ENCODE measurements at regions not wholly inside any gene's neighbourhood (a gene's known extent, or its start where the extent isn't known, plus 50 kb on each side); places are given as distances from the start of the nearest gene placed in this dataset.
"Not testable (repeated sequence)": the region's sequence is repeated elsewhere in the genome, so short reads cannot be mapped to it uniquely, and the experiment has no call there.

DNA sequence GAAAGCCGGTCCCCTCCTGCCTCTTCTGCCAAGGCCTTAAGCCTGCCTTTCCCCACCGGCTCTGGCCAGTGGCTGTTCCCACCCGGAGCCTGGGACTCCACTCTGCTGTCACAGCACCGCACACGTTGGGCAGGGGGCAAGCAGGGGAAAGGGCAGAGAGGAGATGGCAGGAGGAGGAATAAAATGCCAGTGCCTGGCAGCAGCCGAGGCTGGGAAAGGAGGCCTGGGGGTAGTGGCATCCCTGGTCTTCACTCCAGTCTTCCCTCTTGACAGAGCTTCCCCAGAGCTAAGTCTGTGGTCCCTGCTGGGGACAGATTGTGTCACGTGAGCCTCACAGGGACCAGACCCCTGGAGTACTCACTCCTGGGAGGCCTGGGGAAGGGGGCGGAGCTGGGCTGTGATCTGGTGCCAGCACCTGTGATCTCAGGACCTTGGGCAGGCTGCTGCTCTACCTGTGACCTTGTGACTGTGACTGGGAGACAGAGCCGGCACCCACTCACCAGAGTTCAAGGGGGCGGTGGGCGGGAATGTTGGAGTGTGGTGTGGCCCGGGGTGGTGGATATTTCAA is 97.2 kb upstream of the GSE1 start:
- H3K27me3 ChIP-seq (ENCODE audit: control insufficient read depth, insufficient read depth, low read length): no peaks in the 10 kb centered on the region
- no CpG with 5 or more reads among the region's 12 CpGs for WGBS (ENCODE audit: insufficient coverage, insufficient read length)
- DNase-seq (ENCODE audit: low read depth, low spot score): no peak
- H3K27ac ChIP-seq (ENCODE audit: low read length): no peak overlapping the region
- H3K4me1 ChIP-seq (ENCODE audit: control insufficient read depth, insufficient read depth, low read length): peaks cover 4% of the 10 kb centered on the region
- H3K36me3 ChIP-seq (ENCODE audit: control insufficient read depth, insufficient read depth, low read length): no peaks in the 10 kb centered on the region; the same call in 1 of the 2 replicates
- H3K4me3 ChIP-seq (ENCODE audit: low read length): no peak overlapping the region
- H3K9me3 ChIP-seq (ENCODE audit: control insufficient read depth, insufficient read depth, low read length): no peaks in the 10 kb centered on the region

DNA sequence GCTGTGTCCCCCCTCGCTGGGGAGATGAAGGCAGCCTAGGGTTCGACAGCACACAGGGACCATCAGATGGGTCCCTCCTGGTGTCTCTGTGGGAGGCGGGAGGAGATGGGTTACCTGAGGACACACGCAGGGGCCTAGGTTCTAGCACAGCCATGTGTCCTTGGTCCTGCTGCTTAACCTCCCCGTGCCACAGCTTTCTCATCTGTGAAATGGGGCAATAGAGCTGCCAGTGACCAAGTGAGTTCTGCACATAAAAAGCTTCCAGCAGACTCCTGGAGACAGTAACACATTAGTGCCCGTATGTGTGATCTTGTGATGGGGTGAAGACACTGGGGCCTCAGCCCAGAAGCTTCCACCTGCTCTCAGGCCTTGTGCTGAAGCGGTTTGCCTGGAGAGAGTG is 96.0 kb upstream of the GSE1 start:
- WGBS (ENCODE audit: insufficient coverage, insufficient read length): no CpG with 5 or more reads among the region's 7 CpGs
- Histone ChIP-seq H3K9me3 (ENCODE audit: control insufficient read depth, insufficient read depth, low read length) (no peaks in the 10 kb centered on the region), H3K27me3 (ENCODE audit: control insufficient read depth, insufficient read depth, low read length) (no peaks in the 10 kb centered on the region), H3K36me3 (ENCODE audit: control insufficient read depth, insufficient read depth, low read length) (no peaks in the 10 kb centered on the region; the same call in 1 of the 2 replicates), H3K4me1 (ENCODE audit: control insufficient read depth, insufficient read depth, low read length) (peaks cover 4% of the 10 kb centered on the region), H3K4me3 (ENCODE audit: low read length) (no peak overlapping the region), H3K27ac (ENCODE audit: low read length) (no peak overlapping the region)
- DNase-seq (ENCODE audit: low read depth, low spot score): no peak

DNA sequence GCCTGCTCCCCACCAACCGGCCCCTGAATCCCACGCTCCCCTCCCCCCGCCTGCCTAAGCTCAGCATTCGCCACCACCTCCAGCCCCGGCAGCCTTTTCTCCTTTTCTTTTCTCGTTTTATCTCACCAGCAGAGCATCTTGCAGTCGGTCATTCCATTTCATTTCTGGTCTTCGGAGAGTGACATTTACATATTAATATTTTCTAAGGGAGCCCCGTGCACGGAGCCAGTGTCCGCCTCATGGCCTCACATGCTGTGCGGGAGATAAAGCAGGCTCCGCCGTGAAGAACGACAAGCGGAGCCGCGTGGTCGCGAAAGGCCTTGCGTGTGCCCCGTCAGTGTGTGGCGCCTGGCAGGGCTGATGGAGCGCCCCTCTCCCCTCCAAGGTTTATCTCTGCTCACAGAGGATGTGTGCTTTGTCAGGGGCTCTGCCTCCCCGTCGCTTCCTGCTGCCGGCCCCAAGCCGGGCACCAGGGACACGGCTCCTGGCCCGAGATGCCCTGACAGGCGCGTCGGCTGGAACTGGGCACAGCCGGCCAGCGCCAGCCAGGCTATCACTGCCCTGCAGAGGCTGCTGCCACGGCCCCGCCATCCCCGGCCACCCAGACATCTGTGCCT is 95.5 kb upstream of the GSE1 start:
- Histone ChIP-seq H3K36me3 (ENCODE audit: control insufficient read depth, insufficient read depth, low read length) (no peaks in the 10 kb centered on the region; the same call in 1 of the 2 replicates), H3K27me3 (ENCODE audit: control insufficient read depth, insufficient read depth, low read length) (no peaks in the 10 kb centered on the region), H3K9me3 (ENCODE audit: control insufficient read depth, insufficient read depth, low read length) (no peaks in the 10 kb centered on the region), H3K27ac (ENCODE audit: low read length) (no peak overlapping the region), H3K4me3 (ENCODE audit: low read length) (no peak overlapping the region), H3K4me1 (ENCODE audit: control insufficient read depth, insufficient read depth, low read length) (peaks cover 4% of the 10 kb centered on the region)
- no peak for DNase-seq (ENCODE audit: low read depth, low spot score)
- WGBS (ENCODE audit: insufficient coverage, insufficient read length): no CpG with 5 or more reads among the region's 38 CpGs

DNA sequence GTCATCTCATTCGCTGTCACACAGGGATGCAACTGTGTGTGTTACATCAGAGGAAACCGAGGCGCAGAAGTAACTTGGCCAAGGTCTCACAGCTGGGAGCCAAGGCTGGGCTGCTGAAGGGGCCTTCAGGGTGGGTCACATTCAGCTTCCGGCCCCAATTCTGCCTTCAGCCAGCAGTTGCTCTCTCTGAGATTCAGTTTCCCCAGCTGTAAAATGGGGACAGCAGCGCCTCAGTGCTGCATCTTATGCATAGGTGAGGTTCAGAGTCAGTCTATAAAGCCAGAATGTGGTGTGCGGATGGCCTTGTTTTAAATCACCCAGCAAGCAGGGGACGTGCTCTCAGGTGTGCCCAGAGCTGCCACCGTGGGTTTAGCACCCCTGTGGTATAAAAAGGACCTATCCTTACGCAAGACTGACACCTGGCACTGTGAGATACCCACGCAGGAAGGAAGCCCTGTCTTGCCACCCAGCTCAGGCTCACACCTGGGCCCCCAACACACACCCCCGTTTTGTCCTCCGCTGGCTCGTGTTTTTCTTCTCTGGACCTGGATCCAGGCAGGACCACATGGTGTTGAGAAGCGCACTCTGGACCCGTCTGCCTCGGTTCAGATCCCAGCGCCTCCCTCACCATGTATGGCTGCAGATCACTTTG is 94.6 kb upstream of the GSE1 start:
- no CpG with 5 or more reads among the region's 17 CpGs for WGBS (ENCODE audit: insufficient coverage, insufficient read length)
- DNase-seq (ENCODE audit: low read depth, low spot score): no peak
- Histone ChIP-seq H3K27ac (ENCODE audit: low read length) (no peak overlapping the region), H3K4me3 (ENCODE audit: low read length) (no peak overlapping the region), H3K9me3 (ENCODE audit: control insufficient read depth, insufficient read depth, low read length) (no peaks in the 10 kb centered on the region), H3K36me3 (ENCODE audit: control insufficient read depth, insufficient read depth, low read length) (no peaks in the 10 kb centered on the region; the same call in 1 of the 2 replicates), H3K4me1 (ENCODE audit: control insufficient read depth, insufficient read depth, low read length) (peaks cover 9% of the 10 kb centered on the region), H3K27me3 (ENCODE audit: control insufficient read depth, insufficient read depth, low read length) (no peaks in the 10 kb centered on the region)

DNA sequence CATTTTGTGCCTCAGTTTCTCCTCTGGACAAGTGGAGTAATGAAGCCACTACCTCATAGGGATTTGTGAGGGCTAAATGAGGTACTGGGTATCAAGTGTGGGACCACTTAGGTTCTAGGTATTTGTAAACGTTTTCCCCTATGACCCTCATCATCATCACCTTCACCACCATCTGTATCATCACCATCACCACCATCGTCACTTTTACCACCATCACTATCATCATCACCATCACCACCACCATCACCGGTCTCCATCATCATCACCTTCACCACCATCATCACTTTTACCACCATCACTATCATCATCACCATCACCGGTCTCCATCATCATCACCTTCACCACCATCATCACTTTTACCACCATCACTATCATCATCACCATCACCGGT is 94.1 kb upstream of the GSE1 start:
- H3K4me3 ChIP-seq (ENCODE audit: low read length); H3K27me3 ChIP-seq (ENCODE audit: control insufficient read depth, insufficient read depth, low read length); H3K27ac ChIP-seq (ENCODE audit: low read length); DNase-seq (ENCODE audit: low read depth, low spot score); H3K36me3 ChIP-seq (ENCODE audit: control insufficient read depth, insufficient read depth, low read length); H3K9me3 ChIP-seq (ENCODE audit: control insufficient read depth, insufficient read depth, low read length): not testable (repeated sequence)
- WGBS (ENCODE audit: insufficient coverage, insufficient read length): 100% methylated on average over 1 of the region's 5 CpGs
- peaks cover 13% of the 10 kb centered on the region for H3K4me1 ChIP-seq (ENCODE audit: control insufficient read depth, insufficient read depth, low read length)

DNA sequence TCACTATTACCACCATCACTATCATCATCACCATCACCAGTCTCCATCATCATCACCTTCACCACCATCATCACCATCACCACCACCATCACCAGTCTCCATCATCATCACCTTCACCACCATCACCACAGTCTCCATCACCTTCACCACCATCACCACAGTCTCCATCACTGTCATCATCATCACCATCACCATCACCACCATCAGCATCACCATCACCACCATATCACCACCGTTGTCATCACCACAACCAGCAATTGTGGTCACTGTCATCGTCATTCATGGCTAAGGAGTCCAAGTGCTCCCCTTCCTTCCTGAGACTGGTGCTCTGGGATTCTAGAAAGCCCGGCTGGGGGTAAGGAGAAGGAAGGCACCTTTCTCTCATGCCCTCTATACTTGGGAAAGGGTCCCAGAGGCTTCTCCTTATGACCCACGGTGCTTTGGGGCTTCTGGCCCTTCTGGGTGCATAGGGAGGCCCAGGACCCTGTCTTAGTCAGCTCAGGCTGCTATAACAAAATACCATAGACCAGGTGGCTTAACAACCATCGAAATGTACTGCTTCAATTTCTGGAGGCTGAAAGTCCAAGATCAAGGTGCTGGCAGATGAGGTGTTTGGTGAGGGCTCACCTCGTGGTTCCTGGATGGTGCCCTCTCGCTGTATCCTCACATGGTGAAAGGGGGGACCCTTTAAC is 93.4 kb upstream of the GSE1 start:
- Histone ChIP-seq H3K4me3 (ENCODE audit: low read length) (no peak overlapping the region), H3K27me3 (ENCODE audit: control insufficient read depth, insufficient read depth, low read length) (no peaks in the 10 kb centered on the region), H3K4me1 (ENCODE audit: control insufficient read depth, insufficient read depth, low read length) (peaks cover 16% of the 10 kb centered on the region), H3K27ac (ENCODE audit: low read length) (no peak overlapping the region), H3K36me3 (ENCODE audit: control insufficient read depth, insufficient read depth, low read length) (no peaks in the 10 kb centered on the region; the same call in 1 of the 2 replicates), H3K9me3 (ENCODE audit: control insufficient read depth, insufficient read depth, low read length) (no peaks in the 10 kb centered on the region)
- WGBS (ENCODE audit: insufficient coverage, insufficient read length): no CpG with 5 or more reads among the region's 7 CpGs
- no peak for DNase-seq (ENCODE audit: low read depth, low spot score)

DNA sequence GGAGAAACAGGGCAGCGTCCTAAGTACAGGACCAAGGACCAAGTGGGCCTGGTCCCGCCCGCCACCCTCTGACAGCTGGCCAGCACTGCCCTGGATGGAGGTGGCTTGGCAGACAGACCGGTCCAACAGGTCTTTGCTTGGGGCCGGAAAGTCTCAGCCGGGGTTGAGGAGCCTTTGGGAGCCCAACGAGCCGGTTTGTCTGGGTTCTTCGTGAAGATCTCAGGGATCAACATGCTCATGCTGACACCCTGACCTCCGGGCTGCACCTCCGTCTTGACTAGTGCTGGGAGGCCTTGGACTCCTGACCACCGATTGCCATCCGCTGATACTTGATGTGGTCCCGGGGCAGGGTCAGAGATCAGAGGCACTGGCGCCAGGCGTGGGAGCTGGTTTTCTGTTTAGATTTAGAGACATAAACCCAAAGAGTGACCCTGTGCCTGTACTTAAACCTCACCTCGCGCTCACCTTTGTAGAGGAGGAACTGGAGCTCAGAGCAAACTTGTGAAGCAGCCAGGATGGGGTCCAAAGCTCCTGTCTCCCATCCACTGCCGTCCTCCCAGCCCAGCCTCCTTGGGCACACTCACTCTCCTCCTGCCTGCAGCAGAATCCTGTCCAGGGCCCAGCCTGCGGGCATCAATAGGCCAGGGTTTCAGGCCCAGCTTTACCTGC is 92.1 kb upstream of the GSE1 start:
- H3K4me1 ChIP-seq (ENCODE audit: control insufficient read depth, insufficient read depth, low read length): peaks cover 15% of the 10 kb centered on the region
- no peaks in the 10 kb centered on the region for H3K9me3 ChIP-seq (ENCODE audit: control insufficient read depth, insufficient read depth, low read length)
- H3K36me3 ChIP-seq (ENCODE audit: control insufficient read depth, insufficient read depth, low read length): no peaks in the 10 kb centered on the region; the same call in 1 of the 2 replicates
- DNase-seq (ENCODE audit: low read depth, low spot score): no peak
- no CpG with 5 or more reads among the region's 20 CpGs for WGBS (ENCODE audit: insufficient coverage, insufficient read length)
- no peak overlapping the region for H3K27ac ChIP-seq (ENCODE audit: low read length)
- no peaks in the 10 kb centered on the region for H3K27me3 ChIP-seq (ENCODE audit: control insufficient read depth, insufficient read depth, low read length)
- H3K4me3 ChIP-seq (ENCODE audit: low read length): no peak overlapping the region

DNA sequence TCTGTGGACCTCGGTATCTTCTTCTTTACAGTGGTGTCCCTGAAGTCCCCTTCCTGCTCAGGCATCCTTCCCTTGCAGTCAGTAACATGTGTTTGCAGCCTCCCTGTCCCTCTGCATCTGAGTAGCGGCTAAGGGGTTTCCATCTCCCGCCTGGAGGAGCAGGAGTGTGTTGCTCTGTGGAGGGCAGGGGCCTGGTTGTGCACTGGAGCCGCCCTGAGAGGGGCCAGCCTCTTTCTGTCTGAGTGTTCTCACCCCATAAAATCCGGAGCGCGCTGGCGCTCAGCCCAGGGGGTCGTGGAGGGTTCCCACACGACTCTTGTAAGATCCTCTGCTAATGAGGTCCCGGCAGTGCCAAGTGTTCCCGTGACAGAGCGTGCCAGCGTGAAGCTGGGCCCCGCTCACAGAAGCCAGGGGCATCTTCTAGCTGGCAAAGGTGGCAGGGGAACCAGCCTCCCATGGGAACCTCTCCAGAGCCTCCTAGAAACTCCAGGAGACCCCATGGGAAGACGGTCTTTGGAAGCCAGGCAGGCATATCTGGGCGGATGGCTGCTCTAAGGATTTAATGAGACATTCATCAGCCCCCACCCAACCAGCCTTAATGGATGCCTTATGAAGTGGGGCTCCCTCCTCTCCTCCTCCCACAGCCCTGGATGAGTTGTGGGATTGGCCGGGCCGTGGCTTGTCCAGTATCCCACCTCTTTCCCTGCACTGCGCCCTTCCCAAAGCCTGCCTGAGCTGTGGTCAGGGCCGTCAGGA is 91.4 kb upstream of the GSE1 start:
- no peak overlapping the region for H3K4me3 ChIP-seq (ENCODE audit: low read length)
- H3K9me3 ChIP-seq (ENCODE audit: control insufficient read depth, insufficient read depth, low read length): no peaks in the 10 kb centered on the region
- H3K4me1 ChIP-seq (ENCODE audit: control insufficient read depth, insufficient read depth, low read length): peaks cover 15% of the 10 kb centered on the region
- H3K27me3 ChIP-seq (ENCODE audit: control insufficient read depth, insufficient read depth, low read length): no peaks in the 10 kb centered on the region
- no peaks in the 10 kb centered on the region; the same call in 1 of the 2 replicates for H3K36me3 ChIP-seq (ENCODE audit: control insufficient read depth, insufficient read depth, low read length)
- no peak overlapping the region for H3K27ac ChIP-seq (ENCODE audit: low read length)
- WGBS (ENCODE audit: insufficient coverage, insufficient read length): no CpG with 5 or more reads among the region's 21 CpGs
- DNase-seq (ENCODE audit: low read depth, low spot score): no peak

DNA sequence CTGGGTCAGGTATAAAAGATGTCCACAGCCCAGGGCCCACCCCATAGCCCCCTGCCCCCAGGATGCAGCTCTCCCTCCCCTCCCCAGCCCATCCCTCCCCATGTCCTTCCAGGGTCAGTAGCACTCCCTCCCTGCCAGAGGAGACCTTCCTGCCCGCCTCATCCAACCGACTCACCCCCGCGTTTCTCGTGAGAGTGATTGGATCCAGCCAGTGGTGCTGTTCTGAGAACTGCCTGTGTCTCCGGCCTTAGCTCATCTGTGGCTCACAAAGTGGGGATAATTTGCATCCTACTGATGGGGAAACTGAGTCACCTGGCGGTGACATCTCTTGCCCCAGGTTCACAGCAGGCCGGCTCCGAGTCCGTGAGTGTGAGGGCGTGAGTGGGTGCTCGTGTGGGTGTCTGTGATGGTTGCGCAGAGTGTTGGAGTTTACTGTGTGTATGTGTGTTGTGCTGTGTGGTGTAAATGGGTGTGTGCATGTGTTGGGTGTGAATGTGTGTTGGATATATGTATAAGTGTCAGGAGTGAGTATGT is 90.7 kb upstream of the GSE1 start:
- no peaks in the 10 kb centered on the region; the same call in 1 of the 2 replicates for H3K36me3 ChIP-seq (ENCODE audit: control insufficient read depth, insufficient read depth, low read length)
- H3K4me3 ChIP-seq (ENCODE audit: low read length): no peak overlapping the region
- no peak for DNase-seq (ENCODE audit: low read depth, low spot score)
- H3K27me3 ChIP-seq (ENCODE audit: control insufficient read depth, insufficient read depth, low read length): no peaks in the 10 kb centered on the region
- 100% methylated on average over 1 of the region's 13 CpGs for WGBS (ENCODE audit: insufficient coverage, insufficient read length)
- H3K4me1 ChIP-seq (ENCODE audit: control insufficient read depth, insufficient read depth, low read length): peaks cover 15% of the 10 kb centered on the region
- no peaks in the 10 kb centered on the region for H3K9me3 ChIP-seq (ENCODE audit: control insufficient read depth, insufficient read depth, low read length)
- H3K27ac ChIP-seq (ENCODE audit: low read length): no peak overlapping the region

Data from iPS DF 6.9 (cell line).